ENCODE measurements at regions not wholly inside any gene's neighbourhood (a gene's known extent, or its start where the extent isn't known, plus 50 kb on each side); places are given as distances from the start of the nearest gene placed in this dataset.

DNA sequence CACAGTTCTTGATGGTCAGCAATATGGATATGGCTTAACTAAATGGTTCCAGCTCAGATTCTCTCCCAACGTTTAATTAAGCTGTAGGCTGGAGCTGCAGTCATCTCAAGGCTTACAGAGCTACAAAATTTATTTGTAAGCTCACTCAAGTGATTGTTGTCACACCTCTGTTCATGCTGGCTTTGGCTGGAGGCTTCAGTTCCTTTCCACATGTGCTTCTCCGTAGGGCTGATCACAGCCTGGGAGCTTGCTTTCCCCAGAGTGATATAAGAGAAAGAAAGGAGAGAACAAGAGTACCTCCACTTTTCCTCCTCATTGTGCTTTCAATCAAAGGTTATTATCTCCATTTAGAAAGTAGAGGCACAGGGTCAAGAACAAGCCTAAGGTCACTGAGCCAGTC lies 182.7 kb upstream of the KCNN2 start:
- no peak for DNase-seq

DNA sequence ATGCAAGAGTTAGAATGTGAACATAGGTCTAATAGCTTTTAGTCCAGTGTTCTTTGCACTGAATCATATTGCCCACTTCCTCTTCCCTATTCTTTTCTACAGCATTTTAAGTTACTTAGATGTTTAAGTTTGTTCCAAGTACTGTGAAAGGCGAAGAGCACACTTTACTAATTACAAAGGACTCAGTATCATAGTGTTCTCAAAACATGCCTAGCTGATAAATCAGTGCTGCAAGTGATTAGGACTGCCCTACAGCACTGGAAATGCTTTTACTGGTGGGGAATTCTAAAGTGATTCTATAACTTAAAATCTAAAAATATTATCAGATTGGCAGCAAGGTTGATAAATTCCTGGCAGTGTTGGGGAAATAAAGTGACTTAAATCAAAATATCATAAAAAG lies 177.9 kb upstream of the KCNN2 start:
- DNase-seq, result no peak

DNA sequence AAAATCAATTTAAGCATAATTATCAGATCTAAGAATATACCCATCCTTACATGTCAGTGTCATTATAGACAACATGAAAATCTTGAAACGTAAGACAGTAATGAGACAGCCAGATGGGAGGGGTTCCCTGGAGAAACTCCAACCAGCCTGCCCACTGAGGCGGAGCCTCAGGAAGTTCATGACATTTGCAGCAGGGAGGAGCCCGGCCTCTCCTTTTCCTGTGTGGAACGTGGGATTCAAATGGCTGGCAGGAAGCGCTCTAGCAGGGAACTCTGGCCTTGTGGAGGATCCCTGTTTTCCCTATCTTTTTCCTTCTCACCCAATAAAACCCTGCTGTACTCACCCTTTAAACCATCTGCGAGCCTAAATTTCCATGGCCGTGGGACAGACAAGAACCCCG lies 176.6 kb upstream of the KCNN2 start:
- no peak for DNase-seq

DNA sequence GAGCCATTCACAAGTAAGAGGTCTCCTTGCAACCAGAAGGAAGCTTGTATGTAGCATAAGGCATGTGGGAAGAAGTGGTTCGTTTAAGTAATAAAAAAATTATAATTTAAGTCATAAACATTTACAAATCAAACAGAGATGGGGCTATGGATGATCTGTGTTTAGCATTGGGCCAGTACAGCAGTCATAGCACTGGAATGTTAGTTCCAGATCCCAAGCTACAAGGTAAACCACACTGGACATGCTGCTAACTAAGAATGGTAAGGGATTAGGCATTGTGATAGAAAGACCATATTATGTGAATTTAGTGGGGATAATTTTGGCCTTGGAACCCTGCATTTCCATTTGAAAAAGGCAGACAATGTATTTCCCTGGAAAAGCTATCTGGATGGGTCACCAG lies 170.4 kb upstream of the KCNN2 start:
- no peak for DNase-seq

DNA sequence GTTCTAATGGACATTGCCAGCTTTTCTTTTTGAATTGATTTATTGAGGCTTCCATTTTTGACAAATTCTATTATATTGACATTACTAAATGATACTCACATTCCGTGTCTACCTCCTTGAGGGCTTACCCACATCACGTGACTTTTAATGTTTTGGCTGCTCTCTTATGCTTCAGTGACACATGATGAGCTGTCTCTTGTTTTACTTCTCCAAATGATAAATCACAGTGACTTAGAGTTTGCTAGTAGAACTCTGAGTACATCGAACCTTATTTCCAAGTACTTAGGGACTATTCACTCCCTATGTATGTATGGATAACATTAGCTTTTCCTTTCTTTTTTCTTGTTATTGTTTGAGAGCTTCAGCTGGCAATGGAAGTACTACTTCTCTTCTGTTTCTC lies 169.8 kb upstream of the KCNN2 start:
- DNase-seq, result no peak

DNA sequence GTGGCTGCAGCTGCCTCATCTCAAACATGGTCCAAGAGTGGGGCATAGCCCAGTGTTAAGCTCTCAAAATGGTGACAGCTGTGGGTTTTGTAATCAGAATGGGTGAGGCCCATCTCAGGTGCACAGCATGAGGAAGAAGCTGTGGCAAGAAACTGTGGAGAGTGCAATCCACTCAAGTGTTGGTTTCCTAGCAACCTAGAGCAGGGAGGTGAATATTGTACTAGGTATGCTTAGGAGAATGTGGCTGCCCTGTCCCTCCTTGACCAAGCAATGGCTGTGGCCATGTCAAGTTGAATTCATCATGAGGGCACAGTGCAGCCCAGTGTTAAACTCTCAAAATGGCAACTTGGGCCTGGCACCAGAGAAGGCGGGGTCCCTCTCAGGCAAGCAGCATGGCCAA lies 160.5 kb upstream of the KCNN2 start:
- DNase-seq, result no peak

DNA sequence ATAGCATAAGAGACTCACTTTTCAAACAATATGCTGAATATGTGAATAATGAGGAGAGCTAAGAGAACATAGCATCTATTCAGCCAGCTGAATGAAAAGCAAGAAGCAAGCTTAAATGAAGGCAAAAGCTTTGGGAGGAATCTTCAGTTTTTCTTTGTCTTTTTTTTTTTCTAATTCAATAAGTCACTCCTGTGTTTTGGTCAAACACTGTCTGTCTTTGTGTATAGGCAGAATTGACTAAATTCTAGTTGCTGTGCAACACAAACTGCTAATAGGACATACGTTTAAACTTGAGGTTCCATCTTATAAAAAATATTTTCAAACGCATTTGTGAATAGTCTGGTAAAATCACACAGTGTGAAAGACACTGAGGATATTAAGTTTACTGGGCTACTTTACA lies 156.9 kb upstream of the KCNN2 start:
- DNase-seq, result no peak

DNA sequence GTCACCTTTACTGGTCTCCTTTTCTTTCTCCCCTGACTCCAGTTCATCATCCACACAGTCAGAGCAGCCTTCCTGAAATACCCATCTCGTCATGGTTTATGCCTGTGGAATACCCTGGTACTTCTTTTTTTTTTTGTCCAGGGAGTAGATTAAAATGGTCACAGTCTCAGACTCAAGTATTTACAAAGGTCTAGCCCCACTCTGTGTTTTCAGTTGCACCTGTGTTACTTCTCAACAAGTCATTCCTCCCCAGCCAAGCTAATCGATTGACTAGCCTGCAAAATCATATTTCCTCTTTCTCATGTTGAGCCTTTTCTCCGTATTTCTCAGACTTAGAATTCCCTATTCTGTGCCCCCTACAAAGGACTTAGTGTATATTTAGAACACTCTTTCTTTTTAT lies 155.2 kb upstream of the KCNN2 start:
- DNase-seq, result no peak

DNA sequence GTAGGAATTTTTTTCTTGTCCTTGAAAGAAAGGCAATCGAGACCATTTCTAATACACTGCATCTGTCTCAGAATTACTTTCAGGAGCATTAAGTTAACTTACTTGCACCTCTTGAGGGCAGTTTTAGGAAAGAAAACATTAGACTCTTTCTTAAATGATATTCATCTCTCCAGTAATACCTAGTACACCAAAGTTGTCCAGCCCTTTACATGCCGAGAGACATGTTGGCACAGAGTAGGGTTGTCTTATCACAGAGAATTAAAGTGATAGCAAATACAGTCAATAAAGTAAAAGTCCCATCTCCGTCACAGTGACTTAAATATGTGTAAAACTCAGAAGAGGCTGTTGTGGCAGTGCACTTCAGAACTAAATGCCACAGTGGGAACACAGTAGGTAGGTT lies 154.3 kb upstream of the KCNN2 start:
- no peak for DNase-seq

DNA sequence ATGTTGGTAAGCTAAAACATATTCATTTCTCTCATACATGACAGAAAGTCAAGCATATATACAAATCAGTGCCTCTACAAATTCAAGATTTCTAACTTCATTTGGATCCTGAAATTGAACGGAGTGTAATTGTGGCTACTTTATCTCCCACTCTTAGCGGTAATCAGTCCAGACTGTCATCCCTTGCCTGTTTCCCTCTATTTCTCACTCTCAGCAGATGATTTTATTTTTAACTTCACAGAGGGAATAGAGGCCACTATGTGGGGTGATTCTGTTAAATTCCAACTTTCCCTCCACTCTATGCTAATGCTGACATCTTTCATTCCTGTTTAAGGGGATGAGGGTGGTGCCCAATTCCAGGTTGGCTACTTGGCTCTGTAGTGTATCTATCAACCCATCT lies 153.8 kb upstream of the KCNN2 start:
- no peak for DNase-seq

DNA sequence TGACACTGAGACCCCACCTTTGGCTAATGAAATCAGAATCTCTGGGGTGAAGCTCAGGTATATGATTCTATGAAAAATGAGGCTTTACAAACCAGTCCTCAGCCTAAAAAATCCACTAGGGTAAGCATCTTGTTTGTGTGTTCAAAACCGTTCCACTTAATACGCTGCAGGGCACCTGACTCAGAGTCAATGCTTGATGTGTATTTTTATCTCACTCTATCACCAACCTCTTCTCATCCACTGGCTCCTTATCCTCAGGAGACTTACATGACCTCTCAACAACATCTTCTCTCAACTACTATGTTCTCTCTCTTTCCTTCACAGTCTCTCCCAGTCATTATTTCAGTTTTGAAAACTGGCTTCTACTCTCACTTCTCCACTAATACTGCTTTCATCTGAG lies 153.3 kb upstream of the KCNN2 start:
- DNase-seq, result no peak

DNA sequence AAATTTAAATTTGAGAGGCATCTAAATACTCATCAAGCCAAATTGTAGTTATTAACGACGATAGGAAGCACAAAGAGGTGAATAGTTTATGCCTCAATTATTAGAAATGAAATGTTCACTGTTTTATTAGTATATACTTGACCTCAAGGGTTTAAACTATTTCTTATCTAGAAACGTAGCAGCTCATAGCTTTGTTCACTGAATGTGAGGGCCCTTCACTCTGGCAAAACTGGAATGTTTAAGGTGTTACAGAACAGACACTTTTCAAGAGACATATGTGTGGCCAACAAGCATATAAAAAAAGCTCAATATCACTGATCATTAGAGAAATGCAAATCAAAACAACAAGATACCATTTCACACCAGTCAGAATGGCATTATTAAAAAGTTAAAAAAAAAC lies 151.2 kb upstream of the KCNN2 start:
- DNase-seq, result no peak

DNA sequence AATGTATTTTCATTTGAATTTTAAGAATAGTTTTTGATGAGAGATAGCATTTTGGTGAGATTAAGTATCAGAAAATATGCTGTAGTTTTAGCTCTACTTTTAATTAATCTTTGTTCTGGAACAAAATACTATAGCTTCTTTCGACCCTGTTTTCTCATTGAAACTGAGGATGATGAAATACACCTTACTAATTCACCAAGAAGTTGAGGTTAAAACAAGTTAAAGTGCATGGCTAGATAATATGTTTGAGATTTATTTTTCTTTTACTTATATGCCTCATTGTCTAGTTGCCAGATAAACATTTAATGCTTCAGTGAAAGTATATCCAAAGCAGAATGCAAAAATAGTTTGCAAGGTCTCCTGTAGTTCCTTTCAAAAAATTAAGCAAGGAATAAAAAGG lies 140.1 kb upstream of the KCNN2 start:
- DNase-seq, result no peak

DNA sequence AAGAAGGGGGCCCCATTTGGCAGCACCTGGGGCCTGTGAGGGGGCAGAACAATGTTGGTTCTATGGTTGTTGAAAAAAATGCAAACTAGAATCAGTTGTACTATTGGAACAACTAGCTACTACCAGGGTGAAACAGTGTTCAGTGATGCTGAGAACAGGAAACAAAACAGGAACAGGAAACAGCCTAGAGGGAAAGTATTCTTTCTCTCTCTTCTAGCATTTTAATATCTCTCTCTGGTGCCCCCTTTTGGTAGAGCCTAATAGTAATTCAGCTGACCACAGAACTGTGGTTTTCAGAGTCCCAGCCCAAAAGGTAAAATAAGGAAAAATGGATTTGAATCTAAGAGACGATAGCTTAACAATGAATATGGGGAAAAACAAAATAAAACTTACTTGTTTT lies 138.0 kb upstream of the KCNN2 start:
- DNase-seq, result no peak

DNA sequence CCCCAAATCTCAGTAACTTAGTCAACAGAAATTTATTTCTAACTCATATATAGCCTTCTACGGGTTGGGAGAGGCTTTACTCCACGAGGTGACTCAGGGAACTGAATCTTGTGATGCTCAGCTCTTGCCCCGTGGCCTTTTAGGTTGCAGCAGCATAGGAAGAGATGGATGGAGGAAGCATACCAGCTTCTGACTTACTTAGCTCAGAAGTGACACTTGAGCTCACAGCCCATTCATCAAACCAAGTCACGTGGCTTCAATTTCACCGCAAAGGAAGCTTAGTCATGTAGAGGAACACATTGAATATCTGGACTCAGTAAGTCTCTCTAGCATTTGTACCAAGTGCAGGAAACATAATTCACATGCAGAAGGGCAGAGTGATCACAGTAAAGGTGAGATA lies 124.1 kb upstream of the KCNN2 start:
- no peak for DNase-seq

DNA sequence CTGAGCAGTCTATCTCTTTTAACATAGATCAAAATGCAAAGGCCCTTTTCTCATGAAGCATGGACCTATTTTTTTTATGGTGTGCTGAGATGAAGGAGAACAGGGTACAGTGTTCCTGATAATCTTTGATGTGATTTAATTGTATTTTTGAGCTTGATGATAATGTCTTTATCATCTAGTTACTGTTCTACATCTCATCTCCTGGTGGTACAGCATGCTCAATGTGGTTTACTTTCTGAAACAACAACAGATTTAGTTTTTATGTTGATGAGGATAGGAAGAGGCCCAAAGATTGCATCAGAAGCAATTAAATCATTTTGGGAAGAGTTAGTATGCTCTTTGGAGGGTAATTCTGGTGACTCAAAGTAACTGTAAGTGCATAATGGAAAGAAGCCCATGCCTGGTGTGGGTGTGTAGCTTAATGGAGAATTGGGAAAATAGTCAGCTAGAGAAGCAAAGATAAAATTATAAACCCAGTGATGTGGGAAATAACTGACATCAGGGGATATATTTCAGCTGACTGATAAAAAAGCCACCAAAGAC lies 123.0 kb upstream of the KCNN2 start:
- DNase-seq, result no peak

DNA sequence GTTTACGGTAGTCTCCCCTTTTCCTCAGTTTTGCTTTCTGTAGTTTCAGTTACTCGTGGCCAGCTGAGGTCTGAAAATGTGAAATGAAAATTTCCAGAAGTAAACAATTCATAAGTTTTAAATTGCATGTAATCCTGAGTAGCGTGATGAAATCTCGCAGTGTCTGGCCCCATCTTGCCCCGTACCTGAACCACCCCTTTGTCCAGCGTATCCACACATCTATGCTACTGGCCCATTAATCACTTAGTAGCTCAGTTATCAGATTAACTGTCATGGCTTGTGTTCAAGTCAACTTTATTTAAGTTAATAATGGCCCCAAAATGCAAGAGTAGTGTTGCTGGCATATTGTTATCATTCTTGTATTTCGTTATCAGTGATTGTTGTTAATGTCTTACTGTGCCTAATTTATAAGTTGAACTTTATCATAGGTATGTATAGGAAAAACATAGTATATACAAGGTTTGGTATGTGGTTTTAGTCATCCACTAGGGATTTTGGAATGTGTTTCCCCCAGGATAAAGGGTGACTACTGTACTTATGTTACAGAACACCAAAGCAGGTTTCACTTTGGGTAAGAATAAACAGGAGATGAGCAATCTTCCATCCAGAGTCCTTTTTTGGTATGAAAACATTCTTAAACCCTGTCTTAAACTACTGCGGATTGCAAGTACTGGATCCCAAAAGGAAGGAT lies 118.4 kb upstream of the KCNN2 start:
- DNase-seq, result no peak

DNA sequence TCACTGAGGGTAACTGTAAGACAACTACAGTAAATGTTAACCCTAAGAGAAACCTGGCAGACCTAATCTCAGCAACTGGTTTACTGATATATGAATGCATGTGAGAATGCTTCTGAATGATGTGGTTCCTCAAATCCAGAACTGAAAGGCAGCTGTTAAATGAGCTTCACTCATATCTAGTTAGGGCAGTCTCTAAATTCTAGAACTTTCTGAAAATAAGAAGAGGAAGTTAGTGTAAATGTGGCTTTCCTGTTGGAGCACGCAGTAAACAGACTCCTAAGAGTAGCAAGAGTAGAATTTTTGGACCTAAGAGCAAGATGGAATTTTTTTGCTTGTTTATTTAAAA lies 117.9 kb upstream of the KCNN2 start:
- no peak for DNase-seq

DNA sequence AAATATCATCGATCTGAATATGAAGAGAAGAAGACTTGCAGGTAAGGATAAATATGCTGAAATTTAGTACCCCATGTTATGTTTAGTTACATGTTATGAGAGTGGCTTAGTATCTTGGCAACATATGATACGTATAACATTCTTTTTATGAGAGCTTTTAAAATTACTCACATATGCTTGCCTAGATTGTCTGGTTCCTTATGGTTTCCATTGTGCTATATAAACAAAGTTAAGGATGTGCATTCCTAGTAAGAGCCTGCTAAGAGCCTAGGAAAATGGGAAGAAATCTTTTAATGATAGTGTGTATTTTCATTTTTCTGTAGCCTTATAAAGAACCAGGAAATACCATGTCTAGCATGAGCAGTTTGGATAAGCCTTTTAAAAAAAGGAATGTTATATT lies 112.0 kb upstream of the KCNN2 start:
- no peak for DNase-seq

DNA sequence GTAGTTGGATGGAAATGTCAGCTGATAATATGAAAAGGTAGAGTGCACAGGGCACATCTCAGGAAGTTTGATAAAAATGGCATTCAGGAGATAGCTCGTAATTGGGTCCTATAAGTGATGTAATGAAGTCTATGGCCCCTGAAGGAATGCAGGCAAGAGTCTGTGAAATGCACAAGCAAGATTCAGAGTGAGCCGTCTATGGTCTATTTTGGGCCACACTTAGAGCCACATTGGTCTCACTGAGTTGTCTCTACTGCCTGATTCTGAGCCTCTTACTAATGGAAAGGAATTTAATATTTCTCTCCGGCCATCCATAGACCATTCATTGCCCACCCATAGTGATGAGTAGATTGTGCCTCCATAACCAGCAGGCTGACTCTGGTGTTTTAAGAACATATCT lies 111.3 kb upstream of the KCNN2 start:
- DNase-seq, result no peak

DNA sequence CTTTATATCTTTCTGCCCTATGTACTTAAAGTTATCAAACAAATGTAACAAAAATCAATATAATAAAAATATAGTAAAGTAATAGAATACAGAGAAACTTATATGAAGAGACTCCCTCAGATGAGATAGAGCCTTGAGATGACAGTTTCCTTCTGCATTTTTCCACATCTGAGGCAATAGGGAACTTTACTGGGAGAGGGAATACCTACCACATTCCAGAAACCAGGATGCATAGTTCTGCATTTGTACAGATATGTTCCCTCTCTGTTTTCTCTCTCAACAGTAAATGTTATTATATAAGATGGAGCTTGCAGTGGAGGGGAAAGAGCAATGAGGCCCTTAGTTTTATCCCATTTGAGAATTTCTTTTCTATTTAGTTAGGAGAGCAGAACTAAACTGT lies 109.6 kb upstream of the KCNN2 start:
- DNase-seq, result no peak

DNA sequence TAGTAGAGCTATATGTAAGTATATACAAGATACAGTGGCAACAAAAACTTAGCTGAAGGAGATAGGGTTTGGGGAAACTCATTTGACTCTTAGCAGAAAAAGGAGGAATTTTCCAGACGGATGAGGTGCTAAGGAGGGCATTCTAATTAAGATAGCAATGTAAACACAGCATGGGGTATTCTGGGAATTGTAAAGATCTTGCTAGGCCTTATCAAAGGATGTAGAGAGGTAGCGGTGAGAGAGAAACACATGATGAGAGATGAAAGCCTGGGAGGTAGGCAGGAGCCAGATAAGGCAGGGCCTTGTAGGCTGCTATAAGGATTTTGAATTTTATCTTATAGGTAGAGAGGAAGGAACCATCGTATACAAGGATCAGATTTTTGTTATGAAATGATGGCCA lies 106.6 kb upstream of the KCNN2 start:
- DNase-seq, result no peak

DNA sequence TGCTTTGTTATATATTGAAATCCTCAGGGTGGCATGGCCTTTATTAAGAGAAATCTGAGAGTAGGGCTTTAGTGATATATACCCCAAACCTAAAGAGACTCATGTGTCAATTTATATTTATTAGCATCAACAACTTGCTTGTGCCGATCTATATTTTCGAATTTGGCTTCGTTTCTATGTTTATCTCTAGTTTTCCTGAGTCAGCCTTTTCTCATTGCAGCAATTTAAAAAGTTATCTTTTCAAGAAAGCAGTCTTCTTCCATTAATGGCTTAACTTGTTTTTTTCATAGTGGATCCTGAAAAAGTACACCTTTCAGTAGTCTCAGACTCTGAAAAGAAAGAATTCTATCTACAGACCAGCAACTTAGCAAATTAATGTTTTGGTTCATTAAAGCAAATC lies 99.9 kb upstream of the KCNN2 start:
- no peak for DNase-seq

DNA sequence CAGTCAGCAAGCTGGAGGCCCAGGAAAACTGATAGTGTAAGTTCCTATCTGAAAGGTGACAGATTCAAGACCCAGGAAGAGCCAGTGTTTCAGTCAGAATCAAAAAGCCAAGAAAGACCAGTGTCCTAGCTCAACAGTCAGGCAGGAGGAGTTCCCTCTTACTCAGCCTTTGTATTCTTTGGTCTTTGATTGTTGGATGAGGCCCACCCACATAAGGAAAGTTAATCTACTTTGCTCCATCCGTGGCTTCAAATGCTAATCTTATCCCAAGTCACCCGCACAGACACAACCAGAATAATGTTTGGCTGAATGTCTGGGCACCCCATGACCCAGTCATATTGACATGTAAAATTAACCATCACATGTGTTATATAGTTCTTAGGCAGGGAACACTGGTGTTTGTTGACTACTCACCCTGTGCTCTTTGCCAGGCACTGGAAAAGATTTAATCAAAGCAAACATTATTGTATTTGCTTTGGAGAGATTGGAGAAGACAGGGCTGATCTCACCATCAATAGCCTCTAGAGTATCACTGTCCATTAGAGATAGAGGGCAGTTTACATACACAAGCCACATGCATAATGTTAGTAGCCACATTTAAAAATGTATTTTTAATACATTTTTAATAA lies 96.3 kb upstream of the KCNN2 start:
- no peak for DNase-seq

DNA sequence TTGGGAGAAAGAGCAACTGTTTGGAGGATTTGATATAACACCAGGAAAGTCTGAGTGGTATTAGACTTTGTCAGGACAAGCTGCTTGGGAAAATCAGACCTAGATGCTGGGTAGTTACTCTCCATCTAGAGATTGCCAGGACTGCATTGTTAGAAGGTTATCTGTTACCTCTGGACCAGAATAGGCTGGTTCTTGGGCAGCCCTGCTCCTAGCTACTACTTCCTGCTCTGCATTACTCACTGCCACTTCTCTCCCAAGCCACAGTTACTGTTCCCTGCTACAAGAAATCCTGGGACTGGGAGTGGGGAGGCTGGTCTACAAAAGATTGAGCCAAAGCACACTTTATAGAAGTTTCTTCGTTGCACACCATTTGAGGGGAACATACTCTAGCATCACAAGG lies 95.5 kb upstream of the KCNN2 start:
- DNase-seq, result no peak

Measured in retina (tissue), 1 donor.